ENCODE measurements at regions not wholly inside any gene's neighbourhood (a gene's known extent, or its start where the extent isn't known, plus 50 kb on each side); places are given as distances from the start of the nearest gene placed in this dataset.
"Not testable (repeated sequence)": the region's sequence is repeated elsewhere in the genome, so short reads cannot be mapped to it uniquely, and the experiment has no call there.

DNA sequence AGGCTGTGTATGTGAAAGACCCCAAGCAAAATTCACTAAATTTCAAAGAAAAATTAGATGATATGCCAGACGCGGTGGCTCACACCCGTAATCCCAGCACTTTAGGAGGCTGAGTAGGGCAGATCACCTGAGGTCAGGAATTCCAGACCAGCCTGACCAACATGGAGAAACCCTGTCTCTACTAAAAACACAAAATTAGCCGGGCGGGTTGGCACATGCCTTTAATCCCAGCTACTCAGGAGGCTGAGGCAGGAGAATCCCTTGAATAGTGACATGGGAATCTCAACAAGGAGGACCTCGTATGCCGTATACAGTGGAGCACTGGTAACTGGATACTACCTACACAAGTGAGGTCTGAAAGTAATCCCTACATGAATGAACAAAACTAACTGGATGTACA lies 92.7 kb upstream of the JARID2 start:
- Histone ChIP-seq H3K27ac (no peak overlapping the region), H3K4me3 (ENCODE audit: low read depth, low read length) (no peak overlapping the region), H3K9me3 (ENCODE audit: control insufficient read depth, low read length) (no peaks in the 10 kb centered on the region), H3K4me1 (no peaks in the 10 kb centered on the region), H3K27me3 (ENCODE audit: control insufficient read depth, insufficient read depth, low read length) (no peaks in the 10 kb centered on the region), H3K36me3 (ENCODE audit: control insufficient read depth, insufficient read depth, low read length) (no peaks in the 10 kb centered on the region), H3K79me2 (no peaks in the 10 kb centered on the region), H3K9ac (no peak overlapping the region), H2AFZ (no peak overlapping the region), H3K4me2 (ENCODE audit: low read length) (no peak overlapping the region)
- TF ChIP-seq, protein P1, sequence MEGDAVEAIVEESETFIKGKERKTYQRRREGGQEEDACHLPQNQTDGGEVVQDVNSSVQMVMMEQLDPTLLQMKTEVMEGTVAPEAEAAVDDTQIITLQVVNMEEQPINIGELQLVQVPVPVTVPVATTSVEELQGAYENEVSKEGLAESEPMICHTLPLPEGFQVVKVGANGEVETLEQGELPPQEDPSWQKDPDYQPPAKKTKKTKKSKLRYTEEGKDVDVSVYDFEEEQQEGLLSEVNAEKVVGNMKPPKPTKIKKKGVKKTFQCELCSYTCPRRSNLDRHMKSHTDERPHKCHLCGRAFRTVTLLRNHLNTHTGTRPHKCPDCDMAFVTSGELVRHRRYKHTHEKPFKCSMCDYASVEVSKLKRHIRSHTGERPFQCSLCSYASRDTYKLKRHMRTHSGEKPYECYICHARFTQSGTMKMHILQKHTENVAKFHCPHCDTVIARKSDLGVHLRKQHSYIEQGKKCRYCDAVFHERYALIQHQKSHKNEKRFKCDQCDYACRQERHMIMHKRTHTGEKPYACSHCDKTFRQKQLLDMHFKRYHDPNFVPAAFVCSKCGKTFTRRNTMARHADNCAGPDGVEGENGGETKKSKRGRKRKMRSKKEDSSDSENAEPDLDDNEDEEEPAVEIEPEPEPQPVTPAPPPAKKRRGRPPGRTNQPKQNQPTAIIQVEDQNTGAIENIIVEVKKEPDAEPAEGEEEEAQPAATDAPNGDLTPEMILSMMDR (IDR thresholded peaks at IDR 0.05): no peak

DNA sequence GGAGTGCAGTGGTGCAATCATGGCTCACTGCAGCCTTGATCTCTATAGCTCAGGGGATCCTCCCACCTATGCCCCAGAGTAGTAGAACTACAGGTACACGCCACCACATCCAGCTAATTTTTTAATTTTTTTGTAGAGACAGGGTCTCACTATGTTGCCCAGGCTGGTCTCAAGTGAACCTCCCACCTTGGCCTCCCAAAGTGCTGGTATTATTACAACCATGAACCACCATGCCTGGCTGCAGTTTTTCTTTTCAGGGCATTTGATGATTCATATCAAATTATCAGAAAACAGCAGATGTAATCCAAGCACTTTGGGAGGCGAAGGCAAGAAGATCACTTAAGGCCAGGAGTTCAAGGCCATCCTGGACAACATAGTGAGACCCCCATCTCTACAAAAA lies 88.4 kb upstream of the JARID2 start:
- no peaks in the 10 kb centered on the region for H3K9me3 ChIP-seq (ENCODE audit: control insufficient read depth, low read length)
- H2AFZ ChIP-seq: no peak overlapping the region
- H3K27ac ChIP-seq: no peak overlapping the region
- H3K4me1 ChIP-seq: no peaks in the 10 kb centered on the region
- no peak overlapping the region for H3K4me3 ChIP-seq (ENCODE audit: low read depth, low read length)
- H3K9ac ChIP-seq: no peak overlapping the region
- no peaks in the 10 kb centered on the region for H3K79me2 ChIP-seq
- TF ChIP-seq, protein P1 (IDR thresholded peaks at IDR 0.05): no peak
- H3K4me2 ChIP-seq (ENCODE audit: low read length): no peak overlapping the region
- H3K36me3 ChIP-seq (ENCODE audit: control insufficient read depth, insufficient read depth, low read length): no peaks in the 10 kb centered on the region
- no peaks in the 10 kb centered on the region for H3K27me3 ChIP-seq (ENCODE audit: control insufficient read depth, insufficient read depth, low read length)

DNA sequence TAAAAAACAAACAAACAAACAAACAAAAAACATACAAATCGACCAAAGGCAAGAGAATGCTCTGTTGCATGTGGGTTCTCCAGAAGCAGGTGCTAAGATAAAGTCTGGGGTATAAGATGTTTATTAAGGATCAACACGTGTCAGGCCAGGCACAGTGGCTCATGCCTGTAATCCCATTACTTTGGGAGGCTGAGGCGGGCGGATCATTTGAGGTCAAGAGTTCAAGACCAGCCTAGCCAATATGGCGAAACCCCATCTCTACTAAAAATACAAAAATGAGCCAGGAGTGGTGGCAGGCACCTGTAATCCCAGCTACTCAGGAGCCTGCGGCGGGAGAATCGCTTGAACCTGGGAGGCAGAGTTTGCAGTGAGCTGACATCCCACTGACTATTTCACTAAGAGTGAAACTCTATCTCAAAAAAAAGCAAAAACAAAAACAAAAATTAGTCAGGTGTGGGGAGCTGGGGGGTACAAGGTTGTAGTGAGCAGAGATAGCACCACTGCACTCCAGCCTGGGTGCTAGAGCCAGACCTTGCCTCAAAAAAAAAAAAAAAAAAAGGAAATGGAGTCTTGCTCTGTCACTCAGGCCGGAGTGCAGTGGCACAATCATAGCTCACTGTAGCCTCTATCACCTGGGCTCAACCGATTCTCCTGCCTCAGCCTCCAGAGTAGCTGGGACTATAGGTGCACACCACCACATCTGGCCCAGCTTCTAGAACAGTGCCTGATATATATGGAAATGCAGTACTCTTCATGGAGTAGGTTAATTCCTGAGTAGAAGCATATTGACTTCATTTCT lies 86.8 kb upstream of the JARID2 start:
- Histone ChIP-seq H3K27me3 (ENCODE audit: control insufficient read depth, insufficient read depth, low read length) (no peaks in the 10 kb centered on the region), H2AFZ (no peak overlapping the region), H3K9ac (no peak overlapping the region), H3K9me3 (ENCODE audit: control insufficient read depth, low read length) (no peaks in the 10 kb centered on the region), H3K4me3 (ENCODE audit: low read depth, low read length) (no peak overlapping the region), H3K27ac (no peak overlapping the region), H3K36me3 (ENCODE audit: control insufficient read depth, insufficient read depth, low read length) (no peaks in the 10 kb centered on the region), H3K79me2 (no peaks in the 10 kb centered on the region), H3K4me2 (ENCODE audit: low read length) (no peak overlapping the region), H3K4me1 (no peaks in the 10 kb centered on the region)
- TF ChIP-seq, protein P1 (IDR thresholded peaks at IDR 0.05): no peak

DNA sequence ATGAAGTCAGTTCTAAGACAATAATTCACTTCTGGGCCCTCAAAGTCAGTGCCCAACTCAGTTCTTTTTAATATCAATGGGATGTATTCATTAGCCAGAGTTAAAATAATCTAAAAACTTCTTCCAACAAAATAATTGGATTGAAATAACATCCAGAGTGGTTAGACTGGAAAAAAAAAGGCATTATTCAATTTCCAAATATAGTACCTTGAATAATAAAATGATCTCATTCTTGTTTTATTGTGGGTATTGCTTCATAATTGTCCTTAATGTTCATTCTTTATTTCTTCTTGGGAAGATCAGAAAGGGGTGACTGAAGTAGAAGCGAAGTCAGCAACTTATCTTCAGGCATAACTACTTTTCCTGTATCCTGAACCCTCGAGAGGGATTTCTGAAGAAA lies 85.1 kb upstream of the JARID2 start:
- no peaks in the 10 kb centered on the region for H3K4me1 ChIP-seq
- no peaks in the 10 kb centered on the region for H3K9me3 ChIP-seq (ENCODE audit: control insufficient read depth, low read length)
- no peak overlapping the region for H3K4me2 ChIP-seq (ENCODE audit: low read length)
- no peaks in the 10 kb centered on the region for H3K36me3 ChIP-seq (ENCODE audit: control insufficient read depth, insufficient read depth, low read length)
- no peak overlapping the region for H3K9ac ChIP-seq
- H3K4me3 ChIP-seq (ENCODE audit: low read depth, low read length): no peak overlapping the region
- no peak overlapping the region for H3K27ac ChIP-seq
- H3K79me2 ChIP-seq: no peaks in the 10 kb centered on the region
- no peak overlapping the region for H2AFZ ChIP-seq
- H3K27me3 ChIP-seq (ENCODE audit: control insufficient read depth, insufficient read depth, low read length): no peaks in the 10 kb centered on the region
- TF ChIP-seq, protein P1 (IDR thresholded peaks at IDR 0.05): no peak

DNA sequence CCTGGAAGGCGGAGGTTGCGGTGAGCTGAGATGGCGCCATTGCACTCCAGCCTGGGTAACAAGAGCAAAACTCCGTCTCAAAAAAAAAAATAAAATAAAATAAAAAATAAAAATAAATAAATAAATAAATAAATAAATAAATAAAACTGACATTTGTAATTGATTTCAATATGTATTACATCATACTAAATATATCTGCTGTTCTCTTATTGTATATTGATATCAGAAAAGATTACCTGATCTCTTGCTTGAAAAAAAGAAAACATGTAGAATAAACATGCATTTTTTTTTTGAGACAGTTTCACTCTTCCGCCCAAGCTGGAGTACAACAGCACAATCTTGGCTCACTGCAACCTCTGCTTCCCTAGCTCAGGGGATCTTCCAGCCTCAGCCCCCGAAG lies 81.0 kb upstream of the JARID2 start:
- not testable (repeated sequence) for H3K27me3 ChIP-seq (ENCODE audit: control insufficient read depth, insufficient read depth, low read length); H3K79me2 ChIP-seq; H3K4me1 ChIP-seq; H3K9ac ChIP-seq; H3K4me3 ChIP-seq (ENCODE audit: low read depth, low read length); H3K4me2 ChIP-seq (ENCODE audit: low read length); H2AFZ ChIP-seq; H3K27ac ChIP-seq; H3K36me3 ChIP-seq (ENCODE audit: control insufficient read depth, insufficient read depth, low read length); H3K9me3 ChIP-seq (ENCODE audit: control insufficient read depth, low read length)

All from parathyroid adenoma (tissue), 2 donors.